IPS DF 19.7 (cell line): ENCODE measurements at regions not wholly inside any gene's neighbourhood (a gene's known extent, or its start where the extent isn't known, plus 50 kb on each side); places are given as distances from the start of the nearest gene placed in this dataset.

Experiments
- DNase-seq: peaks from one replicate; pipeline ENCODE4 v3.0.0-alpha.2; 2013; ENCODE audit warnings: low read depth, low spot score

- DNase-seq: no peak
Measured at GRCh38 chr5:164010900-164011299, 505.5 kb downstream of the MAT2B start.

- DNase-seq: no peak
Measured at GRCh38 chr5:164012371-164012770, 507.0 kb downstream of the MAT2B start.

GRCh38 chr5:164013077-164013670, 507.8 kb downstream of the MAT2B start:
- peak; percentile 33 for DNase-seq

GRCh38 chr5:164020116-164020515, 514.7 kb downstream of the MAT2B start:
- no peak for DNase-seq

DNA sequence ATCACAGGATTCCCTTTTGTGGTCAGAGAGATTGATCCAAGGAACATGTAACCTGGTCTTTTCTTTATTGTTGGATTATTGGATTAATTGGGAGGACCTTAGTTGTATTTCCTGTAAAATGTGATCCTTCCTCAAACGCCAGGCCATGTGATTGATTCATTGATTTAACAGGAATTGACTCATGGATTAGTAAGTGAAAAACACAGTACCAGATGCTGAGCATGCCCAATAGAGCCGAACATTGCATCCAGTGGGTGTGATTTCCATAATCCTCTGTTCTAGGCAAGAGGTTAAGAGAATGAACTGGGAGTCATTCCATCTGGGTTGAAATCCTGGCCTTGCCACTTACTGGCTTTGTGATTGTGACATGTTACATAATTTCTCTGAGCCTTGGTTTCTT, 522.3 kb downstream of the MAT2B start:
- no peak for DNase-seq

GRCh38 chr5:164038128-164038783, 532.8 kb downstream of the MAT2B start:
- no peak for DNase-seq

DNA sequence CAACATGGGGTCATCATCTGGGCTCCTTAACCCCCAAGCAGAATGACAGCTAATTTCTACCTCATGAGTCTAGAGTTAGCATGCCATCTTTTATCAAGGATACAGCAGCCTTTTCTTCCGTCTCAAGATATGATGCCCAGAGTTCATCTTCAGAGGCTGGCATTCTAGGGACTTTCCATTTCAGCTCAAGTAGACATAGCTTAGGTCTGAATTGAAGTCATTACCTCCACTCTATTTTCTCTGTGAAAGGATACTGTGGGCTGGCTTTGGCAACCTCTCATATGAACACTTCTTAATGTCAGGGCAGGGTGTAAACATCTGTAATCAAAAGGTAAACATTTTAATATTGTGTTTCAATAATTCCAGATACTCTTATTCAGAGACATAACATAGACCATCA, 535.7 kb downstream of the MAT2B start:
- DNase-seq: no peak

DNA sequence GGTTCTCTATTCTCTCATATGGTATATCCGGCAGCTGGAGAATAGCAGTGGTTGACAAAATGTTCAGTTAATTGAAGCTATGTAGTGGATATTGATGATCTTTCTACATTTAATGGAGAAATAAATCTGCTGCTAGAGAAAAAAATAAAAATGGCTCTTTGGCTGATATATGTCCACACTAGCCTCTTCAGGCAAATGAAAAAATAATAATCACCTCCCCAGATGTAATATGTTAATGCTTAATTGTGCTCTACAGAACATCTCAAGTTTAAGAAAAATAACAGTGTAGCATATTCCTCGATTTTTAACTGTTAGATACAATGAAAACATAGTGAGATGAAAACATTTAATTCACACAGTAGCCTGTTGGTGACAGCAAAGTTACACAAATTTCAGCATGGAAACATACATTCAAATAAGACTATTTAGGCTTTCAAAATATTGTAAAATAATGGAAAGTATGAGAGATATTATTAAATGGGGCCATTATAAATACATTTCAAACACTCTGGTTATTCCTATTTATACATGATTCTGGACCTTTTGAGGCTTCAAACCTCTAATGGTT, 543.0 kb downstream of the MAT2B start:
- no peak for DNase-seq

DNA sequence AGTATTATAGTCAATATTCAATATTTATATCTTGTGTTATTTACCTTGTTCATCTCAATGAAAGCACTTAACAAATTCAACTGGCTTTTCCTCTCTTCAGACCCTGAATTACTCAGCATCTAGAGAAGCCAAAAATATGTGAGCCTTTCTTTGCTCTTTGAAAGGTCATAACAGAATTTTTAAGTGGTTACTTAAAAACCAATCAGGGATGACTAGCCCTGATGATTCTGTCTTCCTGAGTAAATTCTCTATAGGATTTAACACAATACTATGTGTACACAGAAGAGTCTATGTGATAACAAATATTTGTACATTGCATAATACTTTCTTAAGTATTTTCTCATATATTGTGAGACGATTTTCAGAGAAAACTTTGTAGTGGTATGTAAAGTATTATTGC, 546.3 kb downstream of the MAT2B start:
- DNase-seq: no peak

DNA sequence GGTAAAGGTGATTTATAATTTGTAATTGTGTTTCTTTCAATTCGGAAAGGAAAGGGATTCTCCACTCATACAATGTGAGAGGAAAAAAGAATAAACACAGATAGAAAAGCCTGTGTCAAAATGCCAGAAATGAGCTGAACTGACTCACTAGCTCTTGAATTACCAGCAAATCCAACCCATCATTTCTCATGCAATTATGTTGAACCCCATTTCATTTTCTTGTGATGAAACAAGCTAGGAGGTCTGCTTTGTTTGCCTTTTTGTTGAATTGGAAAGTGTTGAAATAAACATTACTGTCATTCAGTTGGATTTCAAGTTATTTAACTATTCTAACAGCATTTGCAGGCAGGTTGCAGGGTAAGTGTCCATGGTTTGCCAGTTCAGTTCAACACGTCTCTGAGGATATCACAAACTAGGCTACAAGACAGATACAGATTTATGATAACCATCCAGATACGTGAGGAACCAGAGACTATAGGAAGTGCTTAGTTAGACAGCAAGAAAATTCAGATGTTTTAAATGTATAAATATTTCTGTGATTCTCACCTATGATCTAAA, 547.2 kb downstream of the MAT2B start:
- no peak for DNase-seq

DNA sequence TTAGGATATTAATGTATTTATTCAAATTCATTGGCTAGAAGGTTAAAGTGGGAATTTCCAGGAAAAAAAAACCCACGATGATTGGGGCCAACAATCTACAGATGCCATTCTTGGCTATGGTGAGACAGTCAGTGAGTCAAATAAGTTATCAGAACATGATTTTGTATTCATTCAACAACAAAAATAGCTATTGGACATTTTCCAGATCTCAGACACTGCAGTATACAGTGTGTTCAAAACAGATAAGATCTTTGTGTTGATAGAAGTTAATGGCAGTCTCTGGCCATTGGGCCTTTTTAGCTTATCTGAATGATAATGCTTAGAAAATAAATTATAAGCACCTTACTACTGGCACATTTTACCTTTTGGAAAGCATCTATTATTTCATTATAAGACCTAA, 547.7 kb downstream of the MAT2B start:
- DNase-seq: no peak

- no peak for DNase-seq
Measured at GRCh38 chr5:164054461-164054860, 549.0 kb downstream of the MAT2B start.

- DNase-seq: no peak
Measured at GRCh38 chr5:164057121-164057520, 551.7 kb downstream of the MAT2B start.

- no peak for DNase-seq
Measured at GRCh38 chr5:164058621-164059020, 553.2 kb downstream of the MAT2B start.

- no peak for DNase-seq
Measured at GRCh38 chr5:164059471-164059870, 554.1 kb downstream of the MAT2B start.

GRCh38 chr5:164060786-164061355, 555.5 kb downstream of the MAT2B start:
- no peak for DNase-seq

DNA sequence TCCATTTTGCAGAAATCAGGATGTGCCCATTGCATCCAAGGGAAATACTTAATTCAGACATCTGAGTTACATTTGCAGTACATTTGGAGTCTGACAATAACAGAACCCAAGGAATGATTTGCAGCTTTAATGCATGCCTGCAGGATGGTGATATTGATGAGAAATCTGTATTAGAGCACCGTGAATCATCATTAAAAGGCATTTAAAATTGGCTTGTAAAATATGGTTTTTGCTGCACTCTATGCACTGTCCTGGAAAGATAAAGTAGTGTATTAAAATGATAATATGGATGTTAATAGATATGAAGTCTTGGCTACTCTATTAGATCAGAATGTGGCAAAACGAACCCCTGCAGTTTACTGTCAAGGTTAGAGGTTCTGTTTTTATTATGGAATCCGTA, 556.9 kb downstream of the MAT2B start:
- no peak for DNase-seq

DNA sequence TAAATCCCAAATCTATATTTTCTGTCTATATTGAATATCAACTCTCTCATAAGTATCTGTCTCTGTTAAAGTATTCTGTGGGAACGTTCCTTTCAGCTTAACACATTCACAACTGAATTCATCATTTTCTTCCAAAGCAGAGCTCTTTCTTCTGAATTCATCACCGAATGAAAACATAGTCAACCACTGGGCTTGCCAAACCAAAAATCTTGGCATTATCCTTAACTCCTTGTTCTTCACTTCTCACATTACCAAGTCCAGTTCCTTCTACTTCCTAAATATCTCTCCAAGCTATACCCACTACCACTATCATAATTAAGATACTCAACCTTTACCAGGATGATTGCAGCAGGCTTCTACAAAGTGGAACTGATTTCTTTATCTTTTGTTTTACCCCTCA, 559.8 kb downstream of the MAT2B start:
- DNase-seq: no peak

DNA sequence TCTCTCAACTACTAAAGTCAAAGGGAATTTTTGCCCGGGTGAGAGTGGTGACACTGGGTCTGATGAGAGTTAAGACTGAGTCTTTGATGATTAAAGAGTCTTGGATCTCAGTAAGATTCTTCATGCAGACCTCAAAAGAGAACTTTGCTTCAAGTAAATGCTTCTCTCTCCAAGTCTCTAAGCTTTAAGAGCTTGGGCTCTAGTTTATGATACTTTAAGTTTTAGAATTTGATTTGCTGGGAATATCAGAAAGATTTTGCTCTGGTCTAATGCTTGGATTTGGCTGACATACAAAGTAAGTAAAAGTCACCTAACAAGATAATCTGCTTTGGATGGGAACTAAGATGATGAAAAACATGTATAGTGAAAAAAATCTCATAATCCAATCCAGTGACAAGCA, 566.3 kb downstream of the MAT2B start:
- no peak for DNase-seq

- DNase-seq: no peak
Measured at GRCh38 chr5:164073081-164073480, 567.7 kb downstream of the MAT2B start.

- no peak for DNase-seq
Measured at GRCh38 chr5:164076556-164076955, 571.1 kb downstream of the MAT2B start.

- DNase-seq: no peak
Measured at GRCh38 chr5:164090358-164090757, 584.9 kb downstream of the MAT2B start.

DNA sequence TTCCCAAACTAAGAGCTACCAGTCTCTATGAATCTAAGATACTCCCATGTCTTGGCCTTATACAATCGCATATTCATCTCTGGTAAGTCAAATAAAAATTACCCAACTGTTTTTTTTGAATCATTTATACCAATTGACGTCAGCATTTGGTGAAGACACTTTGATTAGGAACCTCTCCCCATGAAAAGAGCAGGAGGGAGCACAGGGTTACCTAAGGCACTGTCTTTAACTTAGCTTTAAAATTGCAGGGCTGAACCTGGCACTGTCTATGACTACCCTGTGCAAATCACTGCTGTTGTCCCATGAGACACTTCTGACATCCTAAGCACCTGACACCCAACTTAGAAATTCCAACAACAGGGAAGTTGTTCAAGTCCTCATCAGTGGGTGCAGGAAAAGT, 586.4 kb downstream of the MAT2B start:
- no peak for DNase-seq
